ENCODE measurements at regions not wholly inside any gene's neighbourhood (a gene's known extent, or its start where the extent isn't known, plus 50 kb on each side); places are given as distances from the start of the nearest gene placed in this dataset.

GRCh38 chr2:217622205-217623060 lies 380.4 kb downstream of the TNS1 start:
- TF ChIP-seq POLR2A (IDR thresholded peaks at IDR 0.05) = no peak
- TF ChIP-seq CTCF (IDR thresholded peaks at IDR 0.05) = no peak
